HCT116 (cell line): ENCODE measurements at regions not wholly inside any gene's neighbourhood (a gene's known extent, or its start where the extent isn't known, plus 50 kb on each side); places are given as distances from the start of the nearest gene placed in this dataset.

ENCODE experiments used
- POLR2A ChIP-seq: IDR thresholded peaks from 2 replicates; pipeline ENCODE4 v1.7.0; 2011; ENCODE audit warnings: borderline replicate concordance; ENCODE audit not compliant: insufficient read depth, insufficient read length; ENCODE audit errors: extremely low read depth
- ZNF274 ChIP-seq: fragments of 200-500 bp; sonication (Bioruptor generic); IDR thresholded peaks from 2 replicates; pipeline ENCODE4 v1.6.1; 2014; ENCODE audit warnings: mild to moderate bottlenecking, low read depth, low read length, inconsistent platforms

GRCh38 chr18:78507217-78507616 is 472.4 kb upstream of the SALL3 start:
- TF ChIP-seq ZNF274 (no peak), POLR2A (no peak)
